ENCODE measurements at regions not wholly inside any gene's neighbourhood (a gene's known extent, or its start where the extent isn't known, plus 50 kb on each side); places are given as distances from the start of the nearest gene placed in this dataset.
"Not testable (repeated sequence)": the region's sequence is repeated elsewhere in the genome, so short reads cannot be mapped to it uniquely, and the experiment has no call there.

DNA sequence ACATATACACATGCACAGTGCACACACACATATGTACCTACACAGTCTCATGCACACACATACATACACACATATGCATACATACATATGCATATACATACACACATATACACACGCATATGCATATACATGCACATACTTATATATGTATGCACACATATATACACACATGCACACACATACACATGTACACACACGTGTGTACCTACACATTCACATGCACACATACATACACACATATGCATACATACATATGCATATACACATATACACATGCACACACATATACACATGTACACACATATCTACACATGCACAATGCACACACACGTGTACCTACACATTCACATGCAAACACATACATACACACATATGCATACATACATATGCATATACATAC is 100.3 kb upstream of the TWIST2 start:
- no peak for DNase-seq (ENCODE audit: low read depth in 2 of 2)

DNA sequence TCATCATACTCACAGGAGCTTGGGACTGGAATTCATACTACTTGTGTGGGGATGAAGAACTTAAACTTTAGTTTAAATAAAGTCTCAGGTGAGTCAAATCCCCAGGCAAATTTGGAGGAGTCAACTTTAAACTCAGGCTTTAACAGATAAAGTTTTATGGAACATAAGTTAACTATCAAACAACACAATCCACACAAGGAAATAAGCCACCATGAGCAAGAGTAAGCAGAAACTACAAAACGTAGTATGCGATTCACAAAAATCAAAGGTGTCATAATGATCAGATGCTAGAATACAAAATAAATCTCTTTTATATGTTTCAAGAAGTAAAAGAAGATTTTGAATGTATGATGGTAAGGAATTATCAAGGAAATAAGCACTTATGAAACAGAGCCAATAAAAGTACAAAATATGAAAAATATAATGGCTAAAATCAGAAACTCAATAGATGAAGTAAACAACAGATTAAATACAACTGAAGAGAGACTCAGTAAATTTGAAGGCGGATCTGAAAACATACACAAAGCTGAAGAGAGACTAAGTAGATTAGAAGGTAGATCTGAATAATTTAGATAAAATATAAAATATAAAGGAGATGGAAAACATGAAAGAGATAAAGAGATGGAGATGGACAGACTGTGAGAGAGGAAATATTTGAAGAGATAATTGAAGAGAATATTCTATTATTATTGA is 97.5 kb upstream of the TWIST2 start:
- no peak for DNase-seq (ENCODE audit: low read depth in 2 of 2)

DNA sequence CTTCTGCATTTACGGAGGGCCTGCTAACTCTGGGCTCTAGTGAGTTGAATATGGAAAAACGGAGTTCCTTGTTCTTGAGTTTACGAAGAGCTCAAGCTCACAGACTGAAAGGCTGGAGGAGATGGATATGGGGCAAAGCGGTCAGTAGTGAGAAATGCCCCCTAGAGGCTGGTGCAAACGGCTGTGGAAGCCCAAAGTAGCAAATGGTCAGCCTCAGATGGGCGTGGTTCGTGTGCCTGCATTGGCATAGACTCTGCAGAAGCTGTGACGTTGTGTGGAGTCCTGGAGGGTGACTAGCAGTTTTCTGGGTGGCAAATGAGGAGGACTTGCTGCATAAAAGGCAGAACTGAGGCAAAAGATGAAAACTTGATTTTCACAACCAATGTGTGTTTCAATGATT is 93.6 kb upstream of the TWIST2 start:
- no peak for DNase-seq (ENCODE audit: low read depth in 2 of 2)

DNA sequence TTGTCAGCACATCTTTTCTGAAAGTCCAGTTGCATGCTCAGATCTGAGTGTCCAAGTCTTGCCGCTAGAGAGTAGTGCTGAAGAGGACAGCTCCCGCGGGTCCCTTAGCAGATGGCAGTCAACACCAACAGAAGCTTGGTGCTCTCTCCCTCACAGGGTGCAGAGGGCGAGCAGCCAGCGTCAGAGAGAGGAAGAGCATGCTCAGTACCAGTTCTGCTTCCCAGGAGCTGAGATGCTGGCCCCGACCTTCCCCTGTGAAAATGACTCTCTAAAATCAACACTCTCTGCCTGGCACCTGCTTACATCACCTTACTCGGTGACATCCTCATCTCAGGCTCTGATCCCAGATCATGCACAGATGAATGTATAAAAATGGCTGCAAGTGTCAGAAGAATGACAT is 86.0 kb upstream of the TWIST2 start:
- DNase-seq (ENCODE audit: low read depth in 2 of 2): no peak

DNA sequence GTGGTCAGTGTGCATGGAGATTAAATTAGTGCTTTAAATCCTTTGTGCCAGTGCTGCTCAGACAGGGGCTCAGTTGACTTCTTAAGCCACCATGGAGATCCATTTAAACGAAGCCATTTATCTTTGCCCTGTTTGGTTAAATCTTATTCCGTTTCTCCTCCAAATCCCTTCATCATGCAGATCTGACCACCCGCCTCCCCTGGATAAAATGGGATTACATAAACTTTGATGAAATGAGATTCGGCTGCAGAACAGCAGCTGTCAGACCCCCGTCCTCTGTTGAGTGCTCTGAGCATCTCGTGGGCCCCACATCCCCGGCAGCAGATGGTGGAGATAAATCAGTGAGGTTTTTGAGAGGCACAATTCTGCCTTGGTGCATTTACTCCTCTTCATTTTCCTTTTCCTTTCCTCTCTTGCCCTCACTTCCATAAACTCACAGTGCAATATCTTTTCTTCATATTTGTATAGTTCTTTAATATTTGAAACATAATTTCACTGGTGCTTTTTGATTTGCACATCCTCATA is 84.4 kb upstream of the TWIST2 start:
- no peak for DNase-seq (ENCODE audit: low read depth in 2 of 2)

DNA sequence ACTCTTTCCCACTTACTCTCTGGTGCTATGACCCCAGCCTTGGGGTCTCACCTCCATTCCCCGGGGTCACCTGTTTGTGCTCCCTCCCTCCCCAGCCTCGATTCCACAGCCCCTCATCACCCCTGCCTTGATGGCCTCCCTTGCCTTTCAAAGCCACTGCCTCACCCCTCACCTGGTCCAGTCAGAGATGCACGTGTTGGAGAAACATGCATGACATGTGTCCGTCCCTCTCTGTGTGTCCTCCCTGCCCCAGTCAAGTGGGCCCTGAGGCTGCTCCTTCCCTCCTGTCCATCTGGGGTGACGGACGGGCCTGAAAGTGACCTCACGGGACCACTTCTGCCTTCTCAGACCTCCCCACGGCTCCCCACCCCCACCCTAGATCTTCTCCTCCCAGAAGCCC is 82.3 kb upstream of the TWIST2 start:
- DNase-seq (ENCODE audit: low read depth in 2 of 2): no peak

DNA sequence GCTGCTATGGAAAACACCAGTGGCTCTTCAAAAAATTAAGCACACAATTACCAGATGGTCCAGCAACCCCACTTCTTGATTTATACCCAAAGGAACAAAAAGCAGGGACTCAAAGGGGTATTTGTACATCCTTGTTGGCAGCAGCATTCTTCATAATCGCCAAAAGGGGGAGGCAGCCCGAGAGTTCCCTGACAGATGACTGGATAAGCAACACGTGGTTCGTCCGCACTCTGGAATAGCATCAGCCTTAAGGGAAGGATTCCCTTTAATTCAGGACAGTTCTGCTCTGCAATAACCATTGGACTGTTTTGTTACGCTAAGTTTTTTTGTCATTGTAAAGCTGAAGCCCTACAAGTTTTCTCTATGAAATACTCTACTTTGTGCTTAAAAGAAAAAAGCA is 76.7 kb upstream of the TWIST2 start:
- DNase-seq (ENCODE audit: low read depth in 2 of 2): no peak

DNA sequence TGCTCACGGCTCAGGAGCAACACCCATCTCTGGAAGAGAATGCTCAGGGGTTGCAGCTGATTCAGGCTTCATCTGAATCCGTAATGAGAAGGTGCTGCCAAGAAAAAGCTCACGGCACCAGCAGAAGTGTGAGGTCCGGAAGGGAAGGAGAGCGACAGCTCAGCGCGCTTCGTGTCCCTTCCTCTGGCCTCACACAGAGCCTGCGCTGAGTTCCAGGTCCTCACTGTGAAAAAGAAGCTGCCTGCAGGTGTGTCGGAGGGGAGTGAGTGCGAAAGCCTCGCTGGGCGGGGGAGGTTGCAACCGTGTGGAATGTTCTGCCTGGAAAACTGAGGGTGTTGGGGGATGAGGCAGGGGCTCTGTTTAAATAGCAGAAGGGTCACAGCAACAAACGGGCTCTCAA is 76.2 kb upstream of the TWIST2 start:
- no peak for DNase-seq (ENCODE audit: low read depth in 2 of 2)

DNA sequence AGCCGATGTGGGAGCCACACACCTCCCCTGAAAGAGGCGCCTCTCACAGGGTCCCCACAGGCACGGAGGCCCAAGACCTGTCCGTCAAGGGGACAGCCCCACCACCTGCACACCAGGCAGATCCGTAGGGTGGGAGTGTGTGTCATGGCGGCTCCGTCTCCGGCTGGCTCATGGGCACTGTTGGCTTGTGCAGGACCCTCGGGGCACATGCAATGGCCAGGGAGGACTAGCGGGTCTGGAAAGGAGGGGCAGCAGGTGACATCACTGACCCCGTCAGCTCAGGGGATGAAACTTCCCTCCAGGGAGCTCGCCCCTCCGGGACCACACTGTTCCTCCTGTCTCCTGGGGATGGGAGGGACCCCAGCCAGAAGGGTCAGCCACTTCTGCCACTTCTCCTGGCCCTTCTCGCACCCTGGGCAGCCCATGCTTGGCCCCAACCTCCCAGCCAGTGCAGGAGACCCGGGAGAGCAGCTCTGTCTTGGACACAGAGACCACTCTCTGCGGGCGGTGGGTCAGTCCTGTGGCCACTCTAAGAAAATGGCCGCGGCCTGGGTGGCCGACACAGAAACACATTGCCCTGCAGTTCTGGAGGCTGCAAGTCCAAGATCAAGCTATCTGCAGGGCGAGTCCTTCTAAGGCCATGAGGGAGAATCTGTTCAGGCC is 75.1 kb upstream of the TWIST2 start:
- DNase-seq (ENCODE audit: low read depth in 2 of 2): no peak

DNA sequence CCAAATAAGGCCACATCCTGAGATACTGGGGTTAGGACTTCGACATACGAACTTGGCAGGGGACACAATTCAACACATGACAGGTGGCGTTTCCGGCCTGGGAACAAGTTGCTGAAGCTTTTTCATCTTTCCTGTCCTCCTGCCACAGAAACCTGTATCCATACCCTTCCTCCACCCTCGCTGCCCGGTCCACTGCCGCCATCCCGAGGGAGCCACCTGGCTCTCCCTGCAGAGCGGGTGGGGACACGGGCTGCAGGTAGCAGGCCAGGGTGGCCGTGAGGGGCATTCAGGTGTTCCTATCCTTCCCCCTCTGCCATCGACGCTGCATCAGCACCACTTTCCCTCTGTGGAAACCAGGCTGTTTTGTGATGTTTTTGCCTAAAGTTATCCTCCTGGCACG is 74.4 kb upstream of the TWIST2 start:
- DNase-seq (ENCODE audit: low read depth in 2 of 2): no peak

DNA sequence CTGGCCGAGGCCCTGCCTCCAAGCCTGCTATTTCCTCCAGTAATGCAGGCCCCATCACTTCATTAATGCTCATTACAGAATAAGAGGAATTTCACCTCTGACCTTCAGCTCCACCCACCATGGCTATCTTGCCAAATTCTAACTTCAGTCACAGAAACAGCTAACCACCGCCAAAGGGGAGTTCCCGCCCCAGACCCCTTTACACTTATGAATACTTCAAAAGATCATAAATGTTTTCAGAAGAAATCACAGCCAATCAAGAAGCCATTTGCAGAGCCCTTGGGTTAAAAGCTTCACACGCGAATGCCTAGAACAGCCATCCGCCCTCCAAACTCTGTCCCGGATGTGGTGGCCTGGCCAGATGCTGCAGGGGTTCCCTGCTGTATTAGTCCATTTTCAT is 73.8 kb upstream of the TWIST2 start:
- no peak for DNase-seq (ENCODE audit: low read depth in 2 of 2)

DNA sequence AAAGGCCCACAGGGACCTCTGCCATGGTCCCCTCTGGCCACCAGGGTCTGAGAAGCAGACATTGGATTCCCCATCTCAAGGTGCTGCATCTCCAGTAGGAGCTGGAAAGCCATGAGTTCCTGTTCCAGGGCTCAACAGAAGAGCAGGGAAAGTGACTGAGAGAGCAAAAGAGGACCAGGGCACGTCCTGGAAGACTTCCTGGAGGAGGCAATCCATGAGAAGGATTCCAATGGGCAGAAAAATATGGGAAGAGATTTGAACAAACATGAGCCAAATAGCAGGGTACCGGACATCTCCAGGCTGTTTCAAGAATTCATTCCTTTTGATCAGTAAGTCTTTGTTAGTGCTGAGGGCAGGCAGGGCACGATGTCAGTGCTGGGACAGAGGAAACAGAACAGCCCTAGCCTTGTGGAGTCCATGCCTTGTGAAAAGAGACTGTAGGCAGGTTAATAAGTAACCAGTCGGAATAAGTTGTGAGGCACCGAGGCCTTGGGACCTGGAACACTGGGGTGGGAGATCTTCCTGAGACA is 72.8 kb upstream of the TWIST2 start:
- no peak for DNase-seq (ENCODE audit: low read depth in 2 of 2)

DNA sequence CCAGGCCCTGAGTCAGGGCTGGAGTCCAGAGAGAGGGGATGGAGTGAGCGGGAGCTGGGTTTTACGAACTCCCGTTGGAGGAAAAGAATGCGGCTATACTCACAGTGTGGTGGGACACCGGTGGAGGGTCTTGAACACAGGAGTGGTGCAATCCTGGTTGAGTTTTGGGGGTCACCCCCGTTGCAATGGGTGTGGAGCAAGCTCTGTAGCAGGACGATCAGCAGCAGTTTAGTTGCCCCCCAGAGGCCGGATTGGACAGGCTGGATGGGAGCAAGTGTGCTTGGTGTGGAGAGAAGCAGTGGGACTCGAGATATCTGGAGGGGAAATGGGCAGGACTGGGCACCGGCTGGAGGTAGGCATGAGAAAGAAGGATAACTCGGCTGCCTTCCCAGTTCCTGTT is 72.3 kb upstream of the TWIST2 start:
- DNase-seq (ENCODE audit: low read depth in 2 of 2): no peak

DNA sequence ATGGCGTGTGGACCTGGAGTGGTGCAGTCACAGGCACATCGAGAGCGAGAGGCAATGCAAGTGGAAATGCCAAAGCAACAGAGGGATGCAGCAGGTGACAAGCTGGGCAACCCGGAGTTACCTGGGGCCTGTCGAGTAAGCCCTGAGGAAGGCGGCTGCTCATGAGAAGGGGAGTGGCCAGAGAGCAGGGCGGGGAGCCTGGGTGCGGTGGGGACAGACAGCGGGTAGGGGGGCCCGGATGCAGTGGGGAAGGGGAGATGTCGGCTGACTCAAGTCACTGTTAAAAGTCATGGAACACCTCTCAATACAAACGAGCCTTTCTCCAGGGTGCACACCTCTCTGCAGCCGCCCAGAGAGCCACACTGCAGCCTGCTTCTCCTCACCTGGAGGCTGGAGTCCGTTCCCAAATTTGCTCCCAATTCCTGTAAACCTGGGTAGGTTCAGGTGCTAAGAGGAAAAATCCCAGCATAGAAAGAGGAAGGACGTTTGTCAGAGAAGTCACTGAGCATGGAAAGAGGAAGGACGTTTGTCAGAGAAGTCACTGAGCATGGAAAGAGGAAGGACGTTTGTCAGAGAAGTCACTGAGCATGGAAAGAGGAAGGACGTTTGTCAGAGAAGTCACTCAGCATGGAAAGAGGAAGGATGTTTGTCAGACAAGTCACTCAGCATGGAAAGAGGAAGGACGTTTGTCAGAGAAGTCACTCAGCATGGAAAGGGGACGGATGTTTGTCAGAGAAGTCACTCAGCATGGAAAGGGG is 71.7 kb upstream of the TWIST2 start:
- no peak for DNase-seq (ENCODE audit: low read depth in 2 of 2)

DNA sequence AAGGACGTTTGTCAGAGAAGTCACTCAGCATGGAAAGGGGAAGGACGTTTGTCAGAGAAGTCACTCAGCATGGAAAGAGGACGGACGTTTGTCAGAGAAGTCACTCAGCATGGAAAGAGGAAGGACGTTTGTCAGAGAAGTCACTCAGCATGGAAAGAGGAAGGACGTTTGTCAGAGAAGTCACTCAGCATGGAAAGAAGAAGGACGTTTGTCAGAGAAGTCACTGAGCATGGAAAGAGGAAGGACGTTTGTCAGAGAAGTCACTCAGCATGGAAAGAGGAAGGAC is 71.2 kb upstream of the TWIST2 start:
- not testable (repeated sequence) for DNase-seq (ENCODE audit: low read depth in 2 of 2)

DNA sequence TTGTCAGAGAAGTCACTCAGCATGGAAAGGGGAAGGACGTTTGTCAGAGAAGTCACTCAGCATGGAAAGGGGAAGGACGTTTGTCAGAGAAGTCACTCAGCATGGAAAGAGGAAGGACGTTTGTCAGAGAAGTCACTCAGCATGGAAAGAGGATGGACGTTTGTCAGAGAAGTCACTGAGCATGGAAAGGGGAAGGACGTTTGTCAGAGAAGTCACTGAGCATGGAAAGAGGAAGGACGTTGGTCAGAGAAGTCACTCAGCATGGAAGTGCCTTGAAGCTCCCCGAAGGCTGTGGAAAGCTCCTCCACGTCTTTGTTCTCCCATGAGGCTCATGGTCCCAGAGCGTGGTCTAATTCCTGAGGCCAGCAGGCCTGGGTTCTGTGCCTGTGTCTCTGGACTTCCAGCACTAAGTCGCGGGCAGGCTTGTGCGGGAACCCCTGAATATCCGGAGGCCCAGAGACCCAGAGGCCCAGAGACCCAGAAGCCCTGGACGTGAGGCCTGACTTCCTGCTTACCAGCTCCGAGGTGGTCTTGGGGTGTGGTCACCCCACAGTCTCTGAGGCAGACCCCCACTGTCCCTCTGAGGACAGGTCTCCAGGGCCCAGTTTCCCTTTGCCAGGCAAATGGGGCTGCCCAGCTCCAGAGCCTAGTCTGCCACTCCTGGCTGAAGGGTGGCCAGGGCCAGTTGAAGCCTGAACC is 70.4 kb upstream of the TWIST2 start:
- no peak for DNase-seq (ENCODE audit: low read depth in 2 of 2)

DNA sequence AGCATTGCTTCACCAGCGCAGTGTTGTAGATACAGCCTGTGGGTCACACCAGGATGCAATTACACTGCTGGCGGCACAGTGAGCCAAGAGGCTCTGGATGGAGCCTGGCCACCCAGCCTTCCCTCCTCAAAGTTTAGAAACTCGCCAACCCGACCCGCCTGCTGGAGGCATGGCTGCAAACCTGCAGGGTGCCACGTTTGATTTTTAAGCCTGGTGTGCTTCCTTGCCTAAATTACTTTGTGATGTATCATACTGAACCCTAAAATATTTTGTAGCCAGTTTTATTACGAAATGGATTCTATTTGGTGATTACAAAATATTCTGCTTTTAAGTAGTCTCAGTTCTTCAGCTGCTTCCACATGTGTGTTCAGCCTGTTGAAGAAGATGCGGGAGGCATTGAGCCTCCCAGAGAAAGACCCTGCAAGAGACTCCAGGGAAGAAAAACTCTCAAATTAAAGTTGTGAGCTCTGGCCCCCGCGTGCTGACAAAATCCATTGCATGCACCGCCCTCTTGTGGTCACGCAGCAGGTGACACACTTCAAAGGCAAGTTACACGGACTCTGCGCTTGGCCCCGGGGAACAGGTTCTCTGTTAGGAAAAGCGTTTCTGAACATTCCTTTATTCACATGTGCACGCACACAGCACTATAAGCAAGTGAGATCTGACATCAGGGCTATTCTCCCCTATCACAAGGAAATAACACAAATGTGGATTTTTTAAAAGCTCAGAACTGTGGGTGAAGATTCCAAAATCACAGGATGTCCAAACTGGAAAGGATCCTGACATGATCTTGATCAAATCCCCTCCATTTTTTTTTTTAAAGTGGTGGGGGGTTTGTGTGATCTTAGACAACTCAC is 63.0 kb upstream of the TWIST2 start:
- DNase-seq (ENCODE audit: low read depth in 2 of 2): peak; percentile 21 to 52

DNA sequence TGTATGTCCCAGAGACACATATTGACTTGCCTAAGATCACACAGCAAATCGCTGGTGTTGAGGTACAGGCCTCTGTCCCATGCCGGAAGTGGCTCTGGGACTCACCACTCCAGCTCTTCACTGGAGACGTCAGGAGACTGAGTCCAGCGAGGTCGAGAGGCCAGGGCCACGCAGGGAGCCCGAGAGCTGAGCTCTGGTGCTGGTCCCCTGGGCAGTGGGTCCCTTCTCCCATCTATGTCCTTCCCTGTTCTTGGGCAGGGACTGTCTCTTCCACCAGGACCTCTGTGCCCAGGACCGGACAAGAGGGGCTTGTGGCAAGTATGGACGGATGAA is 62.4 kb upstream of the TWIST2 start:
- no peak for DNase-seq (ENCODE audit: low read depth in 2 of 2)

DNA sequence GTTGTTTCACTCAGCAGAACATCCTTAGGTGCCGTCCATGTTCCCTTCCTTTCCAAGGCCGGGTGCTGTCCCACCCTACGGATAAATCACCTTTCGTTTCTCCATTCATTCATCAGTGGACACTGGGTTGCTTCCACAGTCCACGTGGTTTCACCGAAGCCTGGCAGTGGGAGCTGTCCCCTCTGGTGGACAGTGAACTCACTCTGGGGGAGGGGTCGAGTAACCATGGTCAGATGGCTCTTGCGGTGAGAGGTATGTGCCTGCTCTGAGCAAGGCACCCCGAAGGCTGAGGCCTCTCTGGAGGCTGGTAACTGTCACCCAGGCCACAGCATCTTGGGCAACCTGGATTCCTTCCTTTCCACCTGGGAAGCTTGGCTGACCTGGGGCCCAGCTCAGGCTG is 61.5 kb upstream of the TWIST2 start:
- no peak for DNase-seq (ENCODE audit: low read depth in 2 of 2)

DNA sequence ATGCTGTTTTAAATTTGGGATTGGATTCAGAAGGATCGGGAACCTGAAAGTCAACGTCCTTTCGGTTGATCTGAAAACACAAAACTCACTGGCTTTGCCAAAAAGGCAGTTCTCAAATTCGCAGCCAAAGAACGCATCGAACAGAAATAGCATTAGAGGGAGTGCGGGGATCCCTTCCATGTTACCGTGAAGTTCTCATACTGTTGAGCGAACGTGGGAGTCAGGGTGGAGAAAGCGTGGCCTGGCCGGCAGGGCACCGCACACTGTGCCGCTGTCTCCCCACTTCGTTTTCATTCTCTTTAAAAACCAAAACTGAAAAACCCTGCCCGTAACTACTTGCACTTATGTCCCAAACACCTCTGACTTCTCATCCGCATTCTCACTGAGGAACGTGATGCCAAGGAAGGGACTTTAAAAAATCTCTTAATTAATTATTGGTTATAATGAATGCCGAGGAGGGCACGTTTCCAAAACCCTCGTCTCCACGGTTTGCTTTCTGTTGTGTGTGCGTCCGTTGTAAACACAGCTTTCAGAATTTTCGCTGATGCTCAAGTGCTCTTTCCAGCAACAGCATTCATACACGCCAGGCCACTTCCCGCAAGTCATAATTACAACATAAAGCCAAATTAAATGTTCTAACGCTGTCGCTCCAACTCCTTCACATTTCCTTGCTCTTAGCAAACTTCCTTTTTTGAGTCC is 60.9 kb upstream of the TWIST2 start:
- DNase-seq (ENCODE audit: low read depth in 2 of 2): no peak

DNA sequence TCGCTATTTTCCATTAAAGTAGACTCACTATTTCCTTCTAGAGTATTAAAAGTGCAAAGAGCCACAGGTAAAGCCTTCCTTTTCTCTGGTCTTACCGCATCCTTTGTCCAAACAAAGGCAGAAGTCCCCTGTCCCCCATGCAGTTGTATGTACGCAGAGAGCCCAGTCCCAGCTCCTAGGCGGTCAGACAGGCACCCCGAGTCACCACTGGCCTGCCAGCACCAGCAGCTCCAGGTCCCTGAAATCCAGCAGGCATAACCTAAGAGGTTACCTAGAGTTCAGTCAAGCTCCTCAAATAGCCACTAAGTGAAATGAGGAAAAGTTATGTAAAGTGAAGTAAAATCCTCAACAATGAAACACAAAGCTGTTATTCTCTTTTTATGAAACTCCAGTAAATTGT is 60.4 kb upstream of the TWIST2 start:
- DNase-seq (ENCODE audit: low read depth in 2 of 2): no peak

Data from stimulated activated CD4-positive, alpha-beta T cell treated with anti-CD3 and anti-CD28 coated beads, Interleukin-12 subunit alpha, Interleukin-12 subunit beta, amount 100 ng/mL, for 24 hours (primary cell).